GM18909 (cell line): ENCODE measurements at regions not wholly inside any gene's neighbourhood (a gene's known extent, or its start where the extent isn't known, plus 50 kb on each side); places are given as distances from the start of the nearest gene placed in this dataset.
A peak's percentile ranks its signal among the peaks of the same experiment; 100 is the strongest.

ENCODE experiments used
- ATAC-seq: cut with Tn5 transposase; IDR thresholded peaks from one replicate; pipeline ENCODE4 v1.9.1; 2021; ENCODE audit warnings: mild to moderate bottlenecking; ENCODE audit not compliant: unreplicated experiment, poor library complexity

DNA sequence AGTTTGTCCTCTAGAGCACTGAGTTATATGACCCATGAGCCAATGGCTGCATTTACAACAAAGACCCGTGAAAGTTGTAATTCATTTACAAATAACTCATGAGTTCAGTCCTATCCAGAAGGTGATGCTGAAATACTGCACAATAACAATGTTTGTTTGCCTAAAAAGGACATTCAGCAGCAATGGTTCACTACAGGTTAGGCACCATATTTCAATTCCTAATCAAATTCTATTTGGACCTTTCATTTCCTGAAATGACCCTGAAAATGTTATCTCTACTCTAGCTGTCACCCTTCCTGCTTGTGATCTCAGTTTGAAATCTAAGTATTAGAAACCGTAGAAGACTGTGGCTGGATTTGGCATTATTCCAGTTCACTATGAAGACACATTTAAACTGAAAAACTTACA lies 191.2 kb upstream of the SAMSN1 start:
- ATAC-seq, result no peak

DNA sequence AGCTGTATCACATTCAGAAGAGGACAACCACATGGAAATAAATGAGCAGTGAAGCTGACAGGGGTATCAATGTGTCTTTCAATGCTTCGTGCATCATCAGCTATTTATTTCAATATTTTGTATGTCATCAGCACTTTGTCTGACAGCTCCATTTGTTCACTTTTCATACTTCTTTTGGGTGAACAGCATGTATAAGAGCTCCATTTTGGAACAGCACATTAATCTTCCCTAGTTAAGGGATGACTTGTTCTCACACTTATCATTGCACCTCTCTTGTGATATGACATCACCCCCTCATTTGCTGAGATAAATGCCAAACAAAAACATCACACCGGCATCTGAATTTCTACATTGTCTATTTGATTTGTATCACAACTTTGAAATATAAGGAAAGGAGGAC lies 190.6 kb upstream of the SAMSN1 start:
- no peak for ATAC-seq

DNA sequence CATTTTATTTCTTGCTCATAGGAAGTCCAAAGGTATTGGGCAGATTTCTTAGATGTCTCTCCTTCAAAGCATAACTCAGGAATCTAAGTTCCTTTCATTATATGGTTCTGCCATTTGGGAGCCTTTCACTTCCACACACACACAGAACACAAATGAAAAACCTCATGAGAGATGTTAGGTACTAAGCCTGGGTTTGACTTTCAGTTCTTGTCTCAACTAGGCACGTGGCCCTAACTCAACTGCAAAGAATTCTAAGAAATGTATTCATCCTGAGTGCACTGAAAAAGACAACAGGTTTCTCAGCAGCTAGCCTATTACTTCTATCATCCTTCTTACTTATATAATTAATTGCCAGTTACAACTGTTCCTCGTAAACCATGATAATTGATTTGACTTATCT lies 190.0 kb upstream of the SAMSN1 start:
- ATAC-seq, result peak; percentile 67

DNA sequence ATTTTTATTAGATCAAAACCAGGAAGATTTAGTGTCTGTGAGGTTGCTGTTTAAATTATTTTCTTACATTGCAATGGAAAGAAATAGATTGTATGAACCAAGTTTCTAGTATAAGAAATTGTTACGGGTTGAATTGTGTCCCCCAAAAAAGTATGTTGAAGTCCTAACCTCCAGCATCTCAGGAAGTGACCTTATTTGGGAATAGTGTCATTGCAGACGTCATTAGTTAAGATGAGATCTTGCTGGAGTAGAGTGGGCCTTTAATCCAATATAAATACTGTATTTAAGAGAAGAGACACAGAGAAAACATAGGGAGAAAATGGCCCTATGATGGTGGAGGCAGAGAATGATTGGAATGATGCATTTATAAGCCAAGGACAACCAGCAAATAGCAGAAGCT lies 188.7 kb upstream of the SAMSN1 start:
- ATAC-seq, result no peak

DNA sequence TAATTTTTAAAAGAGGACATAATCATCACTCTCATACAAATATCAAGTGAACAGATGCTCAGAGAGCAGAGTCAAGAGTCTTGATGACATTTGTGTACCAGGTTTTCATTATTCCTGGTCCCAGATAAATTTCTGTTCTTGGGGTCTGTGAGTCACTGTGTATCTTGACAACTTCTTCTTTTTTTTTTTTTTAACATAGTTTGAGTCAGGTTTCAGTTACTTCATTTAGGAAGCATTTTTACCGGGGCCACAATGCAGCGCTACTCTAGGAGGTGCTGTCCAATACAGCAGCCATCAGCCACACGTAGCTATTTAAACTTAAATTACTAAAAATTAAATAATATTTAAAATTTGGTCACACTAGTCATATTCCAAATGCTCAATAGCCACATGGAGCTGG lies 188.1 kb upstream of the SAMSN1 start:
- ATAC-seq, result peak; percentile 45

DNA sequence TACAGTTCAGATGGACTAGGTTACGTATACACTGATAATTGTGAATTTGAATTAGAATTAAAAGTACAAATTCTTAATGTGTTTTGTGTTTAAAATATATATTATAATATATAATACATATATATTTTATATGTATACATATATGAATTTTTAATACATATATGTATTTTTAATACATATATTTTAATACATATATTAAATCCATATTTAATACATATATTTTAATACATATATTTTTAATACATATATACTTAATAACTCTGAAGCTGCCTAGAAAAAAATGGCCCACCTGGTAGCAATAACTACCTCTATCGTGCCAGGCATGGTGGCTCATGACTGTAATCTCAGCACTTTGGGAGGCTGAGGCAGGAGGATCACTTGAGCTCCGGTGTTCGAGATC lies 179.1 kb upstream of the SAMSN1 start:
- ATAC-seq, result no peak

DNA sequence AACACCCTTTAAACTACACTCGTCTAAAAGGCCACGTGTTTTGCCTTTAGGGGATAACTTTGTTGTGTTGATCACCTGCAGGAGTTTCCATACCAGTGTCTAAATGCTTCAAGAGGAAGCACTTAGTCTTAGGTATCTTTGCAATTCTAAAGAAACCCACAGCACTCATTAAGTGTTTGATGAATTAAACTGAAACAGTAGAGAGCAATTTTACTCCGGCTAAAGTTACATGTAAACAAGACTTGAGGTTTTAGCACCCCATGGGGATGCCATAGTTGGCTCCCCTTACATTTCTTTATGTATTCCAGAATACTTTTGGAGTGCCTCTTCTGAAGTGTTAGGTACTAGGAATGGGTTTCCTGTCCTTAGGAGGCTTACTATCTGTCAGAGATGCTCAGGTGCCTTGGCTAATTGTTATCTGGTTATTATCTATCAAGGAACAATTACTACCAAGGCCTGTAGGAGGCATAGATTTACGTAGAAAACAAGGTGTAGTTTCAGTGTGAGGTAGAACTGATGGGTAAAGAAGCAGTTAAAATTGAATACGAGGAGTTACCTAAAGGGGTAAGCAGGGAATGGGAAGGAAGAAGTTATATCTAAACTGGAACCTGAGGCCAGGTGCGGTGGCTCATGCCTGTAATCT lies 176.8 kb upstream of the SAMSN1 start:
- no peak for ATAC-seq

DNA sequence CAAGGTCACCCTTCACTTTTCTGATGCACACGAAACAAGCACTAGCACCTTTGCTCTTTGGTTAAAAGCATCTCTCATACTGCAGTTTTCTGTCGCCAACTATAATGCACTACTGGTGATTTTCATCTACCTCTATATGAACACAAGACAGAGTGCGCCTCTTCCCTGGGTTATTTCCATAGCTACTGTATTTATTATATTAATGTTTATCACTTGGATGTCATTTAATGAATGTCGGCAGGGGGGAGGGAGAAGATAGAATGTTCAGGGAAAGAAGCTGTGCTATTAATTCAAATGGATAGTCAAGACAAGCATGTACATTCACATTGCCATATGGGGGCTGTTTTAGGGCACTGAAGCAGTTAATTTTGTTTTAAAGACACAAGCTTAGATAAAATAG lies 174.1 kb upstream of the SAMSN1 start:
- no peak for ATAC-seq

DNA sequence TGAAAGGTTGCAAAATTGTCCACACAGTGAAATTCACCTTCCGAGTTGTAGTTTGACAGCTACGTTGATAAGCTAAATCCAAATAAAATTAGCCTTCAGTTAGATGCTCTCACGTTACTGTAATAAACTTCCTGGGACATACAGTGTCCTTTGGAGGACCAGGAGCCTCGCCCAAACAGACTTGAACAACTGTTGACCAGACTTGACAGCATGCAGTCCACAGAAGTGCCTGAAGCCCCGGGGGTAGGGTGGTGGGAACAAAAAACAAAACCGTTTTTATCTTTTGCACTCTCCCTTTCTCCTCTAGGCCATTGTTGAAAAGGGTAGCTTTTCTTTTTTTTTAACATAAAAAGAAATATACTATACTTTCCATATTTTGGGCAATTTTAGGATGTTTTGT lies 172.8 kb upstream of the SAMSN1 start:
- no peak for ATAC-seq

DNA sequence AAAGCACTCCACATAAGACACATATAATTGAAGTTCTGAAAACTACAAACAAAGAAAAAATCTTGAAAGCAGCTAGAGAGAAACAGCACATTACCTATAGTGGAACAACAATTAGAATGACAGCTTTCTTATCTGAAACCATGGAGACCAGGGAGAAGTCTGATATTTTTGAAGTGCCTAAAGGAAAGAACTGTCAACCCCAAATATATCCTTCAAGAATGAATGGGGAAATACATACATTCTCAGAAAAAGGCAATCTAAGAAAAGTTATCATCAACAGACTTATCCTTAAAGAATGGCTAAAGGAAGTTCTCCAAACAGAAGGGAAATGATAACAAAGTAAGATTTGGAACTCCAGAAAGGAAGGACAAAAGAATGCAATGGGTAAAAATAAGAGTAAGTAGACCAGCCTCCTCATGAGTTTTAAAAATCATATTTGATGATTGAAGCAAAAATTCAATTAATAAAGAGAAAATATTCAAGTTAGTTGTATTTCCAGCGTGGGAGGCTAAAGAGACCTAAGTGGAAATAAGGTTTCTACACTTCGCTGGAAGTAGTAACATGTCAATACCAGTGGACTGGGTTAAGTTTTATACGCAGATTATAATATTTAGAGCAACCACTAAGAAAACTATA lies 170.8 kb upstream of the SAMSN1 start:
- ATAC-seq, result no peak

DNA sequence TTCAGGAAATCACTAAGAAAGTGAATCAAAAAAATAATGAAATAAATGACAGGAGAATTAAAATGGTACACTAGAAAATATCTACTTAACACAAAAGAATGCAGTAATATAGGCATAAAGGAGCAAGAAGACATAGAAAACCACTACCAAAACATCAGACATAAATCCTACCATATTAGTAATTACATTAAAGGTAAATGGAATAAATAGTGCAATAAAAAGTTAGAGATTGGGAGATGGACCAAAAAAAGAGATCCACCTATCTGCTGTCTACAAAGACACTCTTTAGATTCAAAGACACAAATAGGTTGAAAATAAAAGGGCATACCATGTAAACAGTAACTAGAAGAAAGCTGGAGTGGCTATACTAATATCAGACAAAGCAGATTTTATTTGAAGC lies 167.0 kb upstream of the SAMSN1 start:
- no peak for ATAC-seq

DNA sequence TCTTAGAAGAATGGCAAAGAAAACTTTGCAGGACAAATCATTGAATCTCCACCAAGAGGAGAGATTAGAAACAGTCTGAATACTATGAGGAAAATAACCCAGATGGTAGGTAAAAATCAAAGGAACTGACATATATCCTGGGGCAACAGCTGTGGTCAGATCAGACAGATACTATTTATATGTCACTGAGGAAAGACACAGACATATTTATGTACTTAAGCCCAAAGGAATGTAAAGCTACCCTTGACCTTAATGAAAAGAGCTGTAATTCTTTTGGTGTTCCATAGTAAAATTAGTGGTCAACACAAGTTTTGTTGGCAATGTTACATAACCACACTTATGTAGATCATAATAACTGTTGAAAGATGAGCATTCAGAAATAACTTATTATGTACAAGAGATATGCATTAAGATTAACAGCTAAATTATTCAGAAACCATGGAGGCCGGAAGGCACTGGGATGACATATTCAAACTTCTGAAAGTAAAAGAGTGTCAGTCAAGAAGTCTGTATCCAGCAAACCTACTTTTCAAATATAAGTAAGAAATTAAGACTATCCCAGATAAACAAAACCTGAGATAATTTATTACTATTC lies 166.1 kb upstream of the SAMSN1 start:
- no peak for ATAC-seq

DNA sequence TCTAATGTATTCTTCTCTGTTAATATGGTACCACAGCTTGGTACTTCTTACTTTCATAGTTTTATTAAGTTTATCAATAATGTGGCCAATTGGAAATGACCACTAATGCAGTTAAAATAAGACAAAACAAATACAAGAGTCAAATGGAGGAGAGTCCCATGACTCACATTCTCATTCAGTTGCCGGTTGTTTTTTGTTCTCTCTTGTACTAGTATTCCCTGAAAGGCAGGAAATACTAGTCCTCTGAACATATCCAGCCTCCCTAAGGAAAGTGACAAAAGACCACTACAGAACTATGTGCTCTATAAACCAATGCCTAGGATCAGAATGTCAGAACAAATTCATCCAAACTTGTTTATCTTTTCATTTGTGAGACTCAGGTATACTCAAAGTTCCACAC lies 165.2 kb upstream of the SAMSN1 start:
- ATAC-seq, result no peak

DNA sequence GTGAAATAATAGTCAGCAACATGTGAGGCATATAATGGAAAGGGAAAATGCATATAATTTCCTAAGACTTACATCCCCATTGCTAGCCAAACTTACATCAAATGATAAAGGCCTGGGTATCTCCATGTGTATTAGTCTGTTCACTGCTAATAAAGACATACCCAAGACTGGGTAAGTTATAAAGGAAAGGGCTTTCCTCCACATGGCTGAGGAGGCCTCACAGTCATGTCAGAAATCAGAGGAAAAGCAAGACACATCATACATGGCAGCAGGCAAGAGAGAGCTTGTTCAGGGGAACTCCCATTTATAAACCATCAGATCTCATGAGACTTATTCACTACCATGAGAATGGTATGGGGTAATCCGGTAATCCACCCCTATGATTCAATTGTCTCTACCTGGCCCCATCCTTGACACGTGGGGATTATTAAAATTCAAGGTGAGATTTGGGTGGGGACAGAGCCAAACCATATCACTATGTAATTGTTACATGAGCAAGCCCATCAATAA lies 161.5 kb upstream of the SAMSN1 start:
- no peak for ATAC-seq

DNA sequence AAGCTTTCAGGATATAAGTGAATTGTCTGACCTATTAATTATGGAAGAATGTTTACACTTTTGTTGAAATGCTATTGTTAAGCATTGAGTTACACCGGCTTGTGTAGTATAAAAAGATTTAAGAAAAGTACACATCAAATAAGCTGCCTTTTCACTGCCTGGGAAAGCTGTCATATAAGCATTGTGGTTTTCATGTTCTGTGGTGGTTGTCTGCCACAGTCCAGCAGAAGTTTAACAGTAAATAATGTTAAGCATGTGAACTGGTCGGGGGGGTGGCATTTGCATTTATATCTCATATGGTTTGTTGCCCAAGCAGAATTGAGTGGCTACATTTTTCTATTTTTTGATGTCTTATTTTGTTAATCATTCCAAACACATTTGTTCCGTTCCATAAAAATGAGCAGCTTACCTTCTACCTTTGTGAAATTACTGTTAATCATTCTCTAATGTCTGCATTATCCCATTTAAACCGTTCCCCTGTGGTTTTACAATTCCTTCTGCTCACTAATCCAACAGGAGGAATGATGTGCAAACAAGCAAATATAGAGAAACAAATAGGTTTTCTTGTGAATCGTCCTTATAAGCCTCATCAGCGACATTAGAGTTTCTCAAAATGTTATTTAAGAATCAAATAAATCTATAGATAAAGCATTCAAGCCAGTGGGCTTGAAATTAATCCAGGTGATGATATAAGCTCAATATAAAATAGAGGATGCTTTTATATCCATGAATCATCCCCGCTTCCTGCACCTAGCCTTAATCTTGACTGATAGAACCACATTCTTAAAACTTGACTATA lies 160.8 kb upstream of the SAMSN1 start:
- no peak for ATAC-seq

DNA sequence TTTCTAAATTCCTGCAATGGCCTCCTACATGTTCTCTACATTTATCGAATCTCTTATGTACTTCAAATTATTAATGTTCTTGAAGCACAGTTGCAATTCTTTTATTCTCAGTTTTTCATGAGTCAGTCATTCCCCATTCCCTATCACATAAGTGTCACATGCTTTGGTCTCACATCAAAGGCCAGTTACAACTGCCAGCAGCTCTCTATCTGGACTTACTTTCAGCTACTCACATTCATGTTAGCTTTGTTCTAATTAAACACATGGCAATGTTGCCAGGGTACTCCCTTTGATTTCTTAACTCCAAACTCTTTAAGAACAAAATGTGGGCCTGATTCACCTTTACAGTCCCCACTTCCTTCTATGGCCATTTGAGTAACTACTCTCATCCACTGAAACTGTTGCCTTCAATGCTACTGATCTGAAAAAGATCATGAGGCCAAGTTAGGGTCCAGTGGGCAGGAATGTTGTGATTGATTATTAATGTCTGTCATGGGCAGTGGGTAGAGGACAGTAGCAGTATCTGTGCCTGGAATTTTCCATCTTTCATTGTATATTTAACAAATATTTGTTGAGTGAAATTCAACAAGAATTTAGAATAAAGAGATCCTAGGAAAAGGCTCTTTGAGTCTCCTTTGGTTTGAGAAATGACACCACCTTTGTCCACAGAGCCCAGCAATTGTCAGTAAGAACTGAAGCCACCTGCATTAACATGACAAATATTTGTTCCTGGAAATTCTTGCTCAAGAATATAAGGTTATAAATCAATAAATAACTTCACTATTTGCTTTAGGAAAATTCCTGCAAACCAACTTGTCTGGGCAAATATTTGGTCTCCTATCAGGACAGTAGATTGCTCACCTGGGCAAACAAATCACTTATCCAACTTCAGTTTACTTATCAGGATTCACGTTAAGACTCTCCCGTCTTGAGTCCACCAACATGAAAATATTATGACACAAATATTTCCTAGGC lies 153.6 kb upstream of the SAMSN1 start:
- no peak for ATAC-seq

DNA sequence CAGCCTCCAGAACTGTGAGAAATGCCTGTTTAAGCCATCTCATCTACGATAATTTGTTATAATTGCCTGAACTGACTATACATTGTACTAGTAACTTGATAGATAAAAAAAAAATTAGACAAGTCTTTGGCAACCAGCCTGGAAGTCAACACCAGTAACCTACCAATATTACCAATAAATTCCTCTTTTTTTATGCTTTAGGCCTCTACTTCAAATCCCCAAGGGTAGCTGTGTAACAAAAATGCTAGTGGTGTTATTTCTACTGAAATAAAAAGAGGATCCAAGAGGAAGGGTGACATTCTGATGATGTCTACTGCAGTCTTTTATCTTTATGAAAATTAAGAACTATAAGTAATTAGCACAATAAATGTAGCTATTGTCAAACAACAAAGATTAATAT lies 151.7 kb upstream of the SAMSN1 start:
- ATAC-seq, result no peak

DNA sequence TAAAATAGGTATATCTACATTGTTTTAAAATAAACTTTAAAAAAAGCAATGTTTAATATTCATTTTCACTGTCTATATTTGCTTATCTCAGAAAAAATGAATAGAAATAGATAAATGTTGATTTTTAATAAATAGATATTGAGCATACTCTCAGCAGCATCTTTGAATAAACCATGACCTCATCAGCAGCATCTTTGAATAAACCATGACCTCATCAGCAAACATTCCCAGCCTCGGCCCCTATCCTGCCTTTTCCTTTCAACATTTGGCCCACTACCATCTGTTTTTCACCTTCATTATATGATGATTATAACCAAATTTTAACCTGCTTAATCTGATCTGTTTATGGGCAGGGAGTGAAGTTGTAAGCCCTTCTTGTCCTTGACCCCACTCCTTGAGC lies 148.7 kb upstream of the SAMSN1 start:
- ATAC-seq, result no peak

DNA sequence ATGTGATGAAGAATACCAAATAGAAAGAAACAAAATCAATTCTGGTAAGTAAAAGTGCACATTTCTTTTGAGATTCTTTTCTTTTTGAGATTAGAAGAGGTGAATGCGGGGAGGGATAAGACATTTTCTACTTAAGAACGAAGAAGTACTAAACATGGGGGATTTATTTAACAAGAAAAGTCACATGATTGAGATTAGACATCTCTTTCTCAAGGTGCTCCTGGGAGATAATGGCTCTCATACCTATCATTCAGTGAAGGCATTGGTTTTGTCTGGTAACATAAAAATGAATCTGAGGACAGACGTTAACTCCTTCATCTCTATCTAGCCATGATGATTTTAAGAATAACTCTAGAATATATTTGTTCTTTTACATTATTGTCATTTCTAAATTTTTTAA lies 147.9 kb upstream of the SAMSN1 start:
- no peak for ATAC-seq

DNA sequence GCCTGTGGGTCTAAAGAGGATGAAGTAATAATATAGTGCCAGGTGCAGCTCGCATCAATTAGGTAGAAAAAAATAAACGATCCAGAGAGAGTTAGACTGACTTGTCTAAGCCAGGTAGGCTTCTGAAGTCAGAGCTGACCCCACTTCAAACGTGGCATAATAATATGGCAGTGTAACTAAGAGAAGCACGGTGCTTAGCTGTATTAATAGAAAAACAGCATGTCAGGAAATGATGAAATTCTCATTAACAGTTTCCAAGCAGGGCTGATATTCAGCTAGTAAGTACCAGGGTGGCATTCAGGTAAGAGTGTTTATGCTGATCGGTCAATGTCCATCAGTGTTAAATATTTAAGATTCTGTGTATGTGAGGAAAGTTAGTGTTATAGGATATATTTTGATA lies 145.8 kb upstream of the SAMSN1 start:
- no peak for ATAC-seq
